ENCODE measurements at regions not wholly inside any gene's neighbourhood (a gene's known extent, or its start where the extent isn't known, plus 50 kb on each side); places are given as distances from the start of the nearest gene placed in this dataset.
"Not testable (repeated sequence)": the region's sequence is repeated elsewhere in the genome, so short reads cannot be mapped to it uniquely, and the experiment has no call there.

- Mint-ChIP-seq H3K9me3 (ENCODE audit: low read depth) (peaks cover 8% of the 10 kb centered on the region), H3K27ac (no peak overlapping the region), H3K36me3 (no peaks in the 10 kb centered on the region), H3K4me1 (ENCODE audit: low read depth) (no peaks in the 10 kb centered on the region), H3K4me3 (no peak overlapping the region), H3K27me3 (no peaks in the 10 kb centered on the region)
These were observed 806.5 kb upstream of the CDH10 start for GRCh38 chr5:25451294-25451693.

- peaks cover 7% of the 10 kb centered on the region for H3K9me3 Mint-ChIP-seq (ENCODE audit: low read depth)
- H3K36me3 Mint-ChIP-seq = no peaks in the 10 kb centered on the region
- H3K4me1 Mint-ChIP-seq (ENCODE audit: low read depth) = no peaks in the 10 kb centered on the region
- H3K4me3 Mint-ChIP-seq = no peak overlapping the region
- H3K27me3 Mint-ChIP-seq = no peaks in the 10 kb centered on the region
- no peak overlapping the region for H3K27ac Mint-ChIP-seq
These were observed 803.9 kb upstream of the CDH10 start for GRCh38 chr5:25448646-25449045.

DNA sequence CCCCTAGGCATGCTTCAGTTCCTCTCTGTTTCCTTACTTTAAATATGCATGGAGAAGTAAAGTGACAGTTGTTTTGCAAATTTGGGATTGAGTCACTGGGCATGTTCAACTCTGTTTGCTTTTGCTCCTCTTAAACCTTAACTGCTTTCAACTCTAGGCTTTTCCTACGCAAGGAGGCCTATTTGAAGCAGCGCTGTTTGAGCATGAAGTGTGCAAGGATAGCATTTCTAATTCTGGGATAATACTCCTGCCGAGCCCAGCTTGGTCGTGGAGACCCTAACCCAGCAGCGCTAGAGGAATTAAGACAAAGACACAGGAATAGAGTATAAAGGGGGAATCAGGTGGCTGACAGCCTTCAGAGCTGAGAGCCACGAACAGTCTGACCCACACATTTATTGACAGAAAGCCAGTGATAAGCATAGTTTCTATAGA is 803.4 kb upstream of the CDH10 start:
- no peaks in the 10 kb centered on the region for H3K4me1 Mint-ChIP-seq (ENCODE audit: low read depth)
- peaks cover 7% of the 10 kb centered on the region for H3K9me3 Mint-ChIP-seq (ENCODE audit: low read depth)
- H3K27ac Mint-ChIP-seq = no peak overlapping the region
- H3K27me3 Mint-ChIP-seq = no peaks in the 10 kb centered on the region
- no peak overlapping the region for H3K4me3 Mint-ChIP-seq
- H3K36me3 Mint-ChIP-seq = no peaks in the 10 kb centered on the region

GRCh38 chr5:25446061-25446420 is 801.3 kb upstream of the CDH10 start:
- not testable (repeated sequence) for H3K36me3 Mint-ChIP-seq; H3K27ac Mint-ChIP-seq; H3K27me3 Mint-ChIP-seq; H3K4me3 Mint-ChIP-seq; H3K4me1 Mint-ChIP-seq (ENCODE audit: low read depth); H3K9me3 Mint-ChIP-seq (ENCODE audit: low read depth)

DNA sequence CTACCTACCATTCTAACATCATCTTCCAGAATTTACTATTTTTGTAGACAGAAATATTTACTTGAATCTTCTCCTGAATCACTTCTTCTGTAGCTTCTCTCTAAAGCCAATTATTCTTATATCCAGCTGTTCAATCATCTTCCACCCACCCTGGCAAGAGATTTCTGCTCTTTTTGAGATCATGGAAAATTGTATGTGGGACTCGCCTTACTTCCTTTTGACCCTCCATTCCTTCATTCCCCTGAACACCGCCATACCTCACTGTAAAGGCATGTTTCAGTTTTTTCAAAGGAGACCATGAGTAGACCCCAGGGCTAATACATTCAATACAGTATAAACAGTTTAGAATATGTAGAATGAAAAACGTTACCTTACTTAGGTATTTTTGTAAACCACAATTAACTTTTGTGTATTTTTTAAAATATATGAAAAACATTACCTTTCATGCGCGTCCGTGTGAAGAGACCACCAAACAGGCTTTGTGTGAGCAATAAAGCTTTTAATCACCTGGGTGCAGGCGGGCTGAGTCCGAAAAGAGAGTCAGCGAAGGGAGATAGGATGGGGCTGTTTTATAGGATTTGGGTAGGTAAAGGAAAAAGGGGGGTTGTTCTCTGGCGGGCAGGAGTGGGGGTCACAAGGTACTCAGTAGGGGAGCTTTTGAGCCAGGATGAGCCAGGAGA is 800.7 kb upstream of the CDH10 start:
- not testable (repeated sequence) for H3K27me3 Mint-ChIP-seq; H3K4me1 Mint-ChIP-seq (ENCODE audit: low read depth); H3K36me3 Mint-ChIP-seq; H3K27ac Mint-ChIP-seq; H3K4me3 Mint-ChIP-seq; H3K9me3 Mint-ChIP-seq (ENCODE audit: low read depth)

DNA sequence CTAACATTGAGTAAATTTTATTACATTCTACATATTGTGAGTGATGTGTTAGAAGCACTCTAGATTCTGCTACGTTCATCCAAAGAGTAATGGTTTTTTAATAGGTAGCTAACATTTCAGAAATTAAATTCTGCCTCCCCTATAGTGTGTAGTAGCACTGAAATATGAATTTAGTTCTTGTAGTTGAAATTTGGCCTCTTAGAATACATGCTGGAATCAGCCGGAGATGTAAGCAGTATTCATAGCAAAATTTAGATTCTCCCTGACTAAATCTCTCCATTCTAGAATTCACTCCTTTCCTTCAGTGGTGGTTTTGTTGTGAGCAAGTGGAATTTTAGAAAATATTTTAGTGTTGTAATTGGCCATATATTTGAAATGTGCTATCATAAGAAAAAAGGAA is 799.9 kb upstream of the CDH10 start:
- H3K27me3 Mint-ChIP-seq = no peaks in the 10 kb centered on the region
- H3K36me3 Mint-ChIP-seq = no peaks in the 10 kb centered on the region
- no peak overlapping the region for H3K4me3 Mint-ChIP-seq
- no peak overlapping the region for H3K27ac Mint-ChIP-seq
- H3K4me1 Mint-ChIP-seq (ENCODE audit: low read depth) = no peaks in the 10 kb centered on the region
- H3K9me3 Mint-ChIP-seq (ENCODE audit: low read depth) = peaks cover 7% of the 10 kb centered on the region

DNA sequence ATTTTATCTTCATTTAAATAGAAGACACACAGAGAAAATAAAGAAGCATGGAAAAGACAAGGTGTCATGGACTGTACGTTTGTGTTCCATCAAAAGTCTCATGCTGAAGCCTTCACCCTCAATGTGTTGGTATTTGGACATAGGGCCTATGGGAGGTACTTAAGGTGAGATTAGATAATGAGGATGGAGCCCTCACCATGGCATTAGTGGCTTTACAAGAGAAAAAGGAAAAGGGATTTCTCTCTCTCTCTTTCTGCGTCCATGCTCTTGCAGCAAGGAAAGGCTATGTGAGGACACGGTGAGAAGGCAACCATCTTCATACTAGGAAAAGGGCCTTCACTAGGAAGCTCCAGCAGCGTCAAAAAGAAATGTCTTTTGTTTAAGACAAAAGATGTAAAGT is 797.0 kb upstream of the CDH10 start:
- Mint-ChIP-seq H3K36me3 (no peaks in the 10 kb centered on the region), H3K27me3 (no peaks in the 10 kb centered on the region), H3K4me3 (no peak overlapping the region), H3K9me3 (ENCODE audit: low read depth) (peaks cover 11% of the 10 kb centered on the region), H3K4me1 (ENCODE audit: low read depth) (no peaks in the 10 kb centered on the region), H3K27ac (no peak overlapping the region)

DNA sequence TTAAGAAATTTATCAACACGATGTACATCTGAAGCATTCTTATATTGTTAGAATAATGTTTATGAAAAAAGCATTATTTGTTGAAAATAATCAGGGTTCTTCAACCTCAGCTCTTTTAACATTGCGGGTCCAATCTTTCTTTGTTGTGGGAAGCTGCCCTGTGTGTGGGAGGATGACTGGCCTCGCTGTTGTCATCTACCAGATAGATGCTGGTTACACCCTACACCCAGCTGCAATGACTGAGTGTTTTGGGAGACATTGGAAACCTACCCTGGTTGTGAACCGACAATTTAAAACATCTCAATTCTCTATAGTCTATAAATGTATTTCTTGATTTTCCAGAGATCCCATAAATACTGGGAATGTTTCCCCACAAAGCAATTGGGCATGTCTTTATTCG is 794.2 kb upstream of the CDH10 start:
- Mint-ChIP-seq H3K36me3 (no peaks in the 10 kb centered on the region), H3K27me3 (no peaks in the 10 kb centered on the region)

DNA sequence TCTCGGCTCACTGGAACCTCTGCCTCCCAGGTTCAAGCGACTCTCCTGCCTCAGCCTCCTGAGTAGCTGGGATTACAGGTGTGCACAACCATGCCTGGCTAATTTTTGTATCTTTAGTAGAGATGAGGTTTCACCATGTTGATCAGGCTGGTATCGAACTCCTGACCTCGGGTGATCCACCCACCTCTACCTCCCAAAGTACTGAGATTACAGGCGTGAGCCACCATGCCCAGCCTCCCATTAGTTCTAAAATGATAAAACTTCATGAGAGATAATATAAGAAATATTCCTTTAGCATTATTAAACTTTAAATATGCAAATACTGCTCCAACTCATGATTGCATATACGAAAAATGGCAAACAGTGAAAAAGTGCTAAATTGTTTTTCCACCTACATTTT is 793.6 kb upstream of the CDH10 start:
- not testable (repeated sequence) for H3K27ac Mint-ChIP-seq; H3K4me1 Mint-ChIP-seq (ENCODE audit: low read depth); H3K27me3 Mint-ChIP-seq; H3K9me3 Mint-ChIP-seq (ENCODE audit: low read depth); H3K4me3 Mint-ChIP-seq; H3K36me3 Mint-ChIP-seq

More for the DNA sequence above, 794.2 kb upstream of the CDH10 start:
- no peaks in the 10 kb centered on the region for H3K4me1 Mint-ChIP-seq (ENCODE audit: low read depth)
- no peak overlapping the region for H3K4me3 Mint-ChIP-seq
- H3K27ac Mint-ChIP-seq = no peak overlapping the region
- peaks cover 4% of the 10 kb centered on the region for H3K9me3 Mint-ChIP-seq (ENCODE audit: low read depth)

DNA sequence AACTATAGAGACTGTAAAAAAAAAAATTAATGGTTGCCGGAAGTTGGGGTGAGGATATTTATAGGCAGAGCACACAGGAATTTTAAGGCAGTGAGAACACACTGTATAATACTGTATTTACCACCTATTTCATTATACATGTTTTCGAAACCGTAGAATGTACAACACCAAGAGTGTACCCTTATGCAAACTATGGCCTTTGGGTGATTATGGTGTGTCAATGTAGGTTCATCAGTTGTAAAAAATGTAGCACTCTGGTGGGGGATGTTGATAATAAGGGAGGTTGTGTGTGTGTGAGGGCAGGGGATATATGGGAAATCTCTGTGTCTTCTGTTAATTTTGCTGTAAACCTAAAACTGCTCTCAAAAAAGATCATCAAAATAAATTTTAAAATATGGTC is 791.7 kb upstream of the CDH10 start:
- no peak overlapping the region for H3K27ac Mint-ChIP-seq
- H3K27me3 Mint-ChIP-seq = no peaks in the 10 kb centered on the region
- H3K9me3 Mint-ChIP-seq (ENCODE audit: low read depth) = peaks cover 4% of the 10 kb centered on the region
- no peaks in the 10 kb centered on the region for H3K4me1 Mint-ChIP-seq (ENCODE audit: low read depth)
- H3K36me3 Mint-ChIP-seq = no peaks in the 10 kb centered on the region
- H3K4me3 Mint-ChIP-seq = no peak overlapping the region

DNA sequence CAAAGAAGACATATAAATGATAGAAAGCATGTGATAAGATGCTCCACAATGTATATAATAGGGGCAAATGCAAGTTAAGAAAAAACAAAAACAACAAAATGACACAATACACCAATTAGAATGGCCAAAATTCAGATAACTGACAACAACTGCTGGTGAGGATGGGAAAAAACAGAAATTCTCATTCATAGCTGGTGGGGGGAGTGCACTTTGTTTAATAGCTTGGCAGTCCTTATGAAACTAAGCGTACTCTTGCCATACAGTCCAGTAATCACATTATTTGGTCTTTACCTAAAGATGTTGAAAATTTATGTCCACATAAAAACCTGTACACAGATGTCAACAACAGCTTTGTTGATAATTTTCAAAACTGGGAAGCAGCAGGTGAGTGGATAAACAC is 791.1 kb upstream of the CDH10 start:
- no peak overlapping the region for H3K27ac Mint-ChIP-seq
- no peaks in the 10 kb centered on the region for H3K36me3 Mint-ChIP-seq

DNA sequence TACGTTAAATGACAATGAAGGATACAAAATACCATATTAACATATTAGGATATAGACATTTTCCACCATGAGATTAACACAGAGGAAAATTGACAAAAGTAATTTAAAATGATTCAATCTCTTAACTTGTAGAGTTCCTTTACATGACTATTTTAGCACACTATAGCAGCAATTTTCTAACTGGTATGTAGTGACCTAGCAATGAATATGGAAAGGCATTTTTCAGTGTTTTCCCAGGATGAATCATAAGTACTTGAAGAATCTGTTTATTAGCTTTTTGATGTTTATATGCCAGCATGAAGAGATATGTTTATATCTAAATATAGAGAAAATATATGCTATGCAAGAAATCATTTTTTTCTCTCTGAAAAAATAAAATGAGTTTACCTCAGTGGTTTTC is 782.5 kb upstream of the CDH10 start:
- H3K4me3 Mint-ChIP-seq = no peak overlapping the region
- peaks cover 11% of the 10 kb centered on the region for H3K9me3 Mint-ChIP-seq (ENCODE audit: low read depth)
- H3K36me3 Mint-ChIP-seq = no peaks in the 10 kb centered on the region
- H3K4me1 Mint-ChIP-seq (ENCODE audit: low read depth) = no peaks in the 10 kb centered on the region
- no peaks in the 10 kb centered on the region for H3K27me3 Mint-ChIP-seq
- H3K27ac Mint-ChIP-seq = no peak overlapping the region

More for the DNA sequence above, 791.1 kb upstream of the CDH10 start:
- no peaks in the 10 kb centered on the region for H3K27me3 Mint-ChIP-seq
- H3K4me1 Mint-ChIP-seq (ENCODE audit: low read depth) = no peaks in the 10 kb centered on the region
- H3K9me3 Mint-ChIP-seq (ENCODE audit: low read depth) = peaks cover 4% of the 10 kb centered on the region
- H3K4me3 Mint-ChIP-seq = no peak overlapping the region

DNA sequence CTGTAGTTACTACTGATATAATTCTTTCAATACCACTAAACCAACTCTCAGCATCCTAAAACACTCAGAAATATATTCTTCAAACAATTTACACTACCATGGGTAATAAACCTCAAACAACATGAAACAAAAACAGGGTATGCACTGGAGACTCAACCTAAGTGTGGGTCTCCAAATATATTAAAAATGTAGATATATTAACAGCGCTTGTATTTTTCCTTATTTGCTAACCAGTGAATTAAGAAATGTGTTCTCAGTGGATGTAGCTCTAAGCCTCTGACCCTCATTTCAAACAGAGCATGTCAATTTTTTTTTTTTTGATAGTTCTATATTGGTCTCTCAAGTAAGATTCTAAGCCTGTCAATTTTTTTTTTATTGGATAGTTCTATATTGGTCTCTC is 778.5 kb upstream of the CDH10 start:
- Mint-ChIP-seq H3K9me3 (ENCODE audit: low read depth) (peaks cover 11% of the 10 kb centered on the region), H3K4me3 (no peak overlapping the region), H3K36me3 (no peaks in the 10 kb centered on the region), H3K4me1 (ENCODE audit: low read depth) (no peaks in the 10 kb centered on the region), H3K27ac (no peak overlapping the region), H3K27me3 (no peaks in the 10 kb centered on the region)

DNA sequence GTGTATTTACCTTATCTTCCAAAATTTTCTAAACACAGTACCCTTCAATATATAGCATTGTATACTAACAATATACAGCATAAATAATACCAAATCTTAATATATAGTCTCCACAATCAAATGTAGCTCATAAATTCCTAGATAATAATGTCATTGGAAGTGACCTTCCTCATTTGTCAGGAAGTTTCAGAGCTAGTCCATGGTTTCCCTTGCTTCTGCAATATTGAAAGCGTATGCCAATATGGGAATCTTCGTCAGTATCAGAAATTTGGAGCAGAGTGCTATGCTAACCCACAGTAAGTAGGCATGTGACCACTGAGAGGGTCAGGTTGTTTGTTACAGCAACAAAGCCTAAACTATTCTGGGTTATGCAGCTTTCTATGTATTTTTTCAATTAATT is 774.9 kb upstream of the CDH10 start:
- Mint-ChIP-seq H3K4me1 (ENCODE audit: low read depth) (no peaks in the 10 kb centered on the region), H3K9me3 (ENCODE audit: low read depth) (peaks cover 8% of the 10 kb centered on the region), H3K27ac (no peak overlapping the region), H3K4me3 (no peak overlapping the region), H3K36me3 (no peaks in the 10 kb centered on the region), H3K27me3 (no peaks in the 10 kb centered on the region)

DNA sequence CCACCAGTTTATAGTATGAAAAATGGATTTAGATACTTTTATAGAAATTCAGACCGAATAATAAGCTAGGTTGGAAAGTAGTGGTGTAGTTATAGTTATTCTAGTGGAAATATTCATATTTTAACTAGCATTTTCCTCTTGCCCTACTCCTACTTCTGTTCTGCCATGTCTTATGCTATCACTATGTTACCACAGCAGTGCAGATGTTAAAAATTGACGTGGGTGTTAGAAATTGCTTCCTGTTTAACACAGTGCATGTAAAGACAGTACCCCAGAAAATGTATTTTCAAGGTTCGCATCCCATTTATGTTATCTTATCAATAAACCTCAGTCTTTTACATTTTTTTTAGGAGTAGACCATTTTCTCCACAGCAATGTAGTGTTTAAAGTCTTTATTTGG is 774.2 kb upstream of the CDH10 start:
- no peak overlapping the region for H3K27ac Mint-ChIP-seq
- no peaks in the 10 kb centered on the region for H3K4me1 Mint-ChIP-seq (ENCODE audit: low read depth)
- no peak overlapping the region for H3K4me3 Mint-ChIP-seq
- H3K27me3 Mint-ChIP-seq = no peaks in the 10 kb centered on the region
- no peaks in the 10 kb centered on the region for H3K36me3 Mint-ChIP-seq
- peaks cover 5% of the 10 kb centered on the region for H3K9me3 Mint-ChIP-seq (ENCODE audit: low read depth)

DNA sequence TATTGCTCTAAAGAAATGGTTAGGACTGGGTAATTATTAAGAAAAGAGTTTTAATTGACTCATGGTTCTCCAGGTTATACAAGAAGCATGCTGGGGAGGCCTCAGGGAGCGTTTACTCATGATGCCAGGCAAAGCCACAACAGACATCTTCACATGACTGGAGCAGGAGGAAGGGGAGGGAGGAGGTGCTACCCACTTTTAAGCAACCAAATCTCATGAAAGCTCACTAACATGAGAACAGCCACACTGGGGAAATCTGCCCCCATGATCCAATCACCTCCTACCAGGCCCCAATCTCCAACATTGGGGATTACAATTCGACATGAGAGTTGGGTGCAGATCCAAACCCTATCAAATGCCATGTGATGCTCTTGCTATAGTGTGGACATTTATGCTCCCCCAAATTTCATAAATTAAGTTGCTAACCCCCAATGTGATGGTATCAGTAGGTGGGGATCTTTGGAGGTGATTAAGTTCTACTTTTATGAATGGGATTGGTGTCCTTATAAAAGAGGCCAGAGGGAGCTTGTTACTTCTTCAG is 773.6 kb upstream of the CDH10 start:
- Mint-ChIP-seq H3K27ac (no peak overlapping the region), H3K4me3 (no peak overlapping the region), H3K36me3 (no peaks in the 10 kb centered on the region), H3K4me1 (ENCODE audit: low read depth) (no peaks in the 10 kb centered on the region), H3K9me3 (ENCODE audit: low read depth) (peaks cover 5% of the 10 kb centered on the region), H3K27me3 (no peaks in the 10 kb centered on the region)
